ENCODE measurements at regions not wholly inside any gene's neighbourhood (a gene's known extent, or its start where the extent isn't known, plus 50 kb on each side); places are given as distances from the start of the nearest gene placed in this dataset.

- Histone ChIP-seq H3K36me3 (ENCODE audit: control insufficient read depth, low read length) (no peaks in the 10 kb centered on the region), H3K9me2 (replicated peaks; ENCODE audit: control insufficient read depth, low read length) (no peaks in the 10 kb centered on the region), H3K4me1 (ENCODE audit: control insufficient read depth, low read length) (no peaks in the 10 kb centered on the region), H3K4me2 (ENCODE audit: low read length) (no peak overlapping the region), H4K20me1 (ENCODE audit: control insufficient read depth, insufficient read depth, low read depth, low read length) (no peaks in the 10 kb centered on the region), H3K79me2 (ENCODE audit: control insufficient read depth, low read length) (no peaks in the 10 kb centered on the region), H3K27ac (ENCODE audit: low read depth, low read length) (no peak overlapping the region), H3K27me3 (ENCODE audit: control insufficient read depth, low read length) (no peaks in the 10 kb centered on the region), H3K9me3 (ENCODE audit: control insufficient read depth, insufficient read depth, low read length) (no peaks in the 10 kb centered on the region), H3F3A (ENCODE audit: control insufficient read depth, insufficient read depth) (no peaks in the 10 kb centered on the region), H3K4me3 (ENCODE audit: low read length) (no peak overlapping the region)
- TF ChIP-seq EZH2phosphoT487 (IDR thresholded peaks at IDR 0.05; ENCODE audit: borderline replicate concordance, low read length) (no peak), CTCF (IDR thresholded peaks at IDR 0.05; ENCODE audit: low read depth, low read length, poor library complexity, severe bottlenecking) (no peak)
These were observed 74.3 kb upstream of the SALL3 start for GRCh38 chr18:78905334-78905733.

GRCh38 chr18:78906066-78906465 is 73.6 kb upstream of the SALL3 start:
- Histone ChIP-seq H3K4me1 (ENCODE audit: control insufficient read depth, low read length) (no peaks in the 10 kb centered on the region), H4K20me1 (ENCODE audit: control insufficient read depth, insufficient read depth, low read depth, low read length) (no peaks in the 10 kb centered on the region), H3K9me2 (replicated peaks; ENCODE audit: control insufficient read depth, low read length) (no peaks in the 10 kb centered on the region), H3K36me3 (ENCODE audit: control insufficient read depth, low read length) (no peaks in the 10 kb centered on the region), H3K27ac (ENCODE audit: low read depth, low read length) (no peak overlapping the region), H3K27me3 (ENCODE audit: control insufficient read depth, low read length) (no peaks in the 10 kb centered on the region), H3K79me2 (ENCODE audit: control insufficient read depth, low read length) (no peaks in the 10 kb centered on the region), H3K9me3 (ENCODE audit: control insufficient read depth, insufficient read depth, low read length) (no peaks in the 10 kb centered on the region), H3K4me3 (ENCODE audit: low read length) (no peak overlapping the region), H3K4me2 (ENCODE audit: low read length) (no peak overlapping the region), H3F3A (ENCODE audit: control insufficient read depth, insufficient read depth) (no peaks in the 10 kb centered on the region)
- TF ChIP-seq CTCF (IDR thresholded peaks at IDR 0.05; ENCODE audit: low read depth, low read length, poor library complexity, severe bottlenecking) (no peak), EZH2phosphoT487 (IDR thresholded peaks at IDR 0.05; ENCODE audit: borderline replicate concordance, low read length) (no peak)

GRCh38 chr18:78908462-78909260 is 71.0 kb upstream of the SALL3 start:
- Histone ChIP-seq H4K20me1 (ENCODE audit: control insufficient read depth, insufficient read depth, low read depth, low read length) (no peaks in the 10 kb centered on the region), H3K4me3 (ENCODE audit: low read length) (no peak overlapping the region), H3K4me1 (ENCODE audit: control insufficient read depth, low read length) (no peaks in the 10 kb centered on the region), H3K27me3 (ENCODE audit: control insufficient read depth, low read length) (no peaks in the 10 kb centered on the region), H3K4me2 (ENCODE audit: low read length) (no peak overlapping the region), H3K36me3 (ENCODE audit: control insufficient read depth, low read length) (no peaks in the 10 kb centered on the region), H3K9me2 (replicated peaks; ENCODE audit: control insufficient read depth, low read length) (no peaks in the 10 kb centered on the region), H3K79me2 (ENCODE audit: control insufficient read depth, low read length) (no peaks in the 10 kb centered on the region), H3K9me3 (ENCODE audit: control insufficient read depth, insufficient read depth, low read length) (no peaks in the 10 kb centered on the region), H3F3A (ENCODE audit: control insufficient read depth, insufficient read depth) (no peaks in the 10 kb centered on the region), H3K27ac (ENCODE audit: low read depth, low read length) (no peak overlapping the region)
- TF ChIP-seq EZH2phosphoT487 (IDR thresholded peaks at IDR 0.05; ENCODE audit: borderline replicate concordance, low read length), result no peak
- no peak for TF ChIP-seq CTCF (IDR thresholded peaks at IDR 0.05; ENCODE audit: low read depth, low read length, poor library complexity, severe bottlenecking)
